Smooth muscle cell (in vitro differentiated cells): ENCODE measurements at regions not wholly inside any gene's neighbourhood (a gene's known extent, or its start where the extent isn't known, plus 50 kb on each side); places are given as distances from the start of the nearest gene placed in this dataset.

Experiments used
- DNase-seq: peaks from one replicate; lab custom pipeline; 2025; ENCODE audit not compliant: unreplicated experiment; lab: John Stamatoyannopoulos, UW
- H2AFZ ChIP-seq: fragments of 200-600 bp; sonication (generic); 2 replicates; pipeline ENCODE4 v1.6.0; 2016; ENCODE audit warnings: antibody characterized with exemption, low read depth, mild to moderate bottlenecking
- H3F3A ChIP-seq: fragments of 200-600 bp; sonication (generic); 2 replicates; pipeline ENCODE4 v1.6.0; 2017; ENCODE audit warnings: antibody characterized with exemption, low read depth
- H3K27ac ChIP-seq: fragments of 200-600 bp; sonication (generic); 2 replicates; pipeline ENCODE4 v1.5.1; 2016; ENCODE audit warnings: low read depth, mild to moderate bottlenecking
- H3K27me3 ChIP-seq: fragments of 200-600 bp; sonication (generic); 2 replicates; pipeline ENCODE4 v1.6.1; 2016; ENCODE audit warnings: low read depth, mild to moderate bottlenecking
- H3K36me3 ChIP-seq: fragments of 200-600 bp; sonication (generic); 2 replicates; pipeline ENCODE4 v1.5.1; 2016; ENCODE audit warnings: low read depth
- H3K4me1 ChIP-seq: fragments of 200-600 bp; sonication (generic); 2 replicates; pipeline ENCODE4 v1.5.1; 2016; ENCODE audit warnings: low read depth
- H3K4me2 ChIP-seq: fragments of 200-600 bp; sonication (generic); 2 replicates; pipeline ENCODE4 v1.6.0; 2016; ENCODE audit warnings: mild to moderate bottlenecking
- H3K4me3 ChIP-seq: fragments of 200-600 bp; sonication (generic); 2 replicates; pipeline ENCODE4 v1.5.1; 2016; ENCODE audit warnings: mild to moderate bottlenecking
- H3K79me2 ChIP-seq: fragments of 200-600 bp; sonication (generic); 2 replicates; pipeline ENCODE4 v1.6.0; 2016; ENCODE audit warnings: low read depth, mild to moderate bottlenecking
- H3K9ac ChIP-seq: fragments of 200-600 bp; sonication (generic); 2 replicates; pipeline ENCODE4 v1.6.0; 2016; ENCODE audit warnings: low read depth
- H3K9me3 ChIP-seq: fragments of 200-600 bp; sonication (generic); replicated peaks from 2 replicates; pipeline ENCODE4 v1.5.1; 2016; ENCODE audit warnings: low read depth
- H4K20me1 ChIP-seq: fragments of 200-600 bp; sonication (generic); 2 replicates; pipeline ENCODE4 v1.6.0; 2016; ENCODE audit warnings: low read depth
- CTCF ChIP-seq: fragments of 200-600 bp; sonication (generic); IDR thresholded peaks from 2 replicates; pipeline ENCODE4 v1.5.1; 2017; ENCODE audit warnings: borderline replicate concordance, mild to moderate bottlenecking, antibody characterized with exemption; ENCODE audit not compliant: insufficient read depth, poor library complexity, severe bottlenecking
- WGBS: methylation state at CpG from one replicate; pipeline ENCODE4 v1.1.7; 2016; ENCODE audit warnings: low lambda C conversion rate; 5-methylcytosine and 5-hydroxymethylcytosine counted together

DNA sequence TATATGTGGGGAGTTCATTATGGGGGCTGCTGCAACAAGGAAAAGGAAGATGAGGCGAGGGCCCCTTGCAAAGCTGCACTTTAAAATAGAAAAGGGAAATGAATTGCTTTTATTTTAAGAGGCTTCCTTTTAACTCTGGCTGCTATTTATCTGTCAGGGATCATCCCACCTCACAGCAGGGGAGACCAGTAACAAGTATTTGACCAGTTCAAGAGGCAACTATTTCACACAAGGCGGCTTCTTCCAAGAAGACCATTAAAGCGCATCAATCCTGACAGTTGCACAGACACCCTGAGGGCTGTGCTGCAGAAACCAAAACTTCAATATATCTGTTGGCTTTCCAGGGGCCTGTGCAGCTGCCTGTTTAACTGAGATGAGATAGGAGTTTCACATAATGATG is 1009.2 kb downstream of the SORCS3 start:
- Histone ChIP-seq H3K4me2 (no peak overlapping the region), H3K27ac (no peak overlapping the region), H3K9ac (no peak overlapping the region), H3K79me2 (no peaks in the 10 kb centered on the region), H3K9me3 (no peaks in the 10 kb centered on the region), H3K4me3 (no peak overlapping the region), H3K4me1 (peaks cover 6% of the 10 kb centered on the region), H2AFZ (no peak overlapping the region), H3F3A (no peaks in the 10 kb centered on the region), H3K27me3 (no peaks in the 10 kb centered on the region), H3K36me3 (no peaks in the 10 kb centered on the region), H4K20me1 (no peaks in the 10 kb centered on the region)
- TF ChIP-seq CTCF = no peak
- DNase-seq = no peak
- 77% methylated on average over 3 of the region's 3 CpGs for WGBS

DNA sequence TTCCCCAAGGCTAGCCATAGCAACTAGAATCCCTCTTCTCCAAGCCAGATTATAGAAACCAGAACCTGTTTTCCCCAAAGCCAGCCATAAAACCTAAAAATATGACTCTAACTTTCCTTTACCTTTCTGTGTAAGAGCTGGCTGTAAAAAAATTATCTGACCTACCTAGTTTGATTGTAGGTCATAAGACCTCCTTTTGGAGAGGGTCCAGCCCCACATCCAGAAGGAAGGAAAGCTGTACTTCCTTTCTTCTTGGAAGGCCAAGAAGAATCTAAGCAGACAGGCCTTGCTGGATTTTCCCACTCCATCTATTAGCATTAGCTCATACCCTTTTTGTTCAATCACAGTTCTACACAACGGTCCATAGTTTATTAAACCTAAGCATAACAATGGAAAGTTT is 1006.3 kb downstream of the SORCS3 start:
- Histone ChIP-seq H3K27me3 (no peaks in the 10 kb centered on the region), H3K9ac (no peak overlapping the region), H3K79me2 (no peaks in the 10 kb centered on the region), H3K9me3 (no peaks in the 10 kb centered on the region), H3F3A (no peaks in the 10 kb centered on the region), H3K4me3 (no peak overlapping the region), H2AFZ (no peak overlapping the region), H3K4me1 (peaks cover 5% of the 10 kb centered on the region), H3K27ac (no peak overlapping the region), H4K20me1 (no peaks in the 10 kb centered on the region), H3K4me2 (no peak overlapping the region), H3K36me3 (no peaks in the 10 kb centered on the region)
- no peak for TF ChIP-seq CTCF
- WGBS = 81% methylated on average over 1 of the region's 1 CpG
- no peak for DNase-seq

GRCh38 chr10:105644978-105645377 is 1003.9 kb downstream of the SORCS3 start:
- H3K27me3 ChIP-seq = no peaks in the 10 kb centered on the region
- H3K9ac ChIP-seq = no peak overlapping the region
- H2AFZ ChIP-seq = no peak overlapping the region
- H3K27ac ChIP-seq = no peak overlapping the region
- no peak overlapping the region for H3K4me3 ChIP-seq
- H3K36me3 ChIP-seq = no peaks in the 10 kb centered on the region
- H3K4me1 ChIP-seq = no peaks in the 10 kb centered on the region
- no peak overlapping the region for H3K4me2 ChIP-seq
- WGBS = 70% methylated on average over 2 of the region's 2 CpGs
- H3K79me2 ChIP-seq = no peaks in the 10 kb centered on the region
- H3F3A ChIP-seq = no peaks in the 10 kb centered on the region
- H4K20me1 ChIP-seq = no peaks in the 10 kb centered on the region
- H3K9me3 ChIP-seq = no peaks in the 10 kb centered on the region
- TF ChIP-seq CTCF = no peak
- DNase-seq = no peak

GRCh38 chr10:105644559-105644958 is 1003.5 kb downstream of the SORCS3 start:
- Histone ChIP-seq H3K4me2 (no peak overlapping the region), H3K9ac (no peak overlapping the region), H4K20me1 (no peaks in the 10 kb centered on the region), H3F3A (no peaks in the 10 kb centered on the region), H3K27ac (no peak overlapping the region), H3K36me3 (no peaks in the 10 kb centered on the region), H3K4me3 (no peak overlapping the region), H3K9me3 (no peaks in the 10 kb centered on the region), H3K4me1 (no peaks in the 10 kb centered on the region), H3K27me3 (no peaks in the 10 kb centered on the region), H3K79me2 (no peaks in the 10 kb centered on the region), H2AFZ (no peak overlapping the region)
- no peak for DNase-seq
- WGBS = 86% methylated on average over 2 of the region's 2 CpGs
- no peak for TF ChIP-seq CTCF
